K562 (cell line): ENCODE measurements at regions not wholly inside any gene's neighbourhood (a gene's known extent, or its start where the extent isn't known, plus 50 kb on each side); places are given as distances from the start of the nearest gene placed in this dataset.

ENCODE experiments used
- CHD4 ChIP-seq: fragments of 200-600 bp; sonication (generic); IDR thresholded peaks from 3 replicates; pipeline ENCODE4 v1.6.1; 2012; ENCODE audit warnings: low read depth, mild to moderate bottlenecking, mixed read lengths, low read length, inconsistent platforms; ENCODE audit not compliant: insufficient read depth, insufficient replicate concordance, poor library complexity, severe bottlenecking
- CTBP1 ChIP-seq: fragments of 450-650 bp; IDR thresholded peaks from 2 replicates; pipeline ENCODE4 v1.6.1; 2016; ENCODE audit warnings: borderline replicate concordance
- EP400 ChIP-seq: fragments of 450-650 bp; IDR thresholded peaks from 2 replicates; pipeline ENCODE4 v1.6.1; 2017; ENCODE audit warnings: antibody characterized with exemption, mild to moderate bottlenecking, moderate library complexity
- ESRRB ChIP-seq: fragments of 250-450 bp; sonication (Bioruptor Pico); IDR thresholded peaks from 2 replicates; pipeline ENCODE4 v1.5.0; 2020; ENCODE audit warnings: mild to moderate bottlenecking, moderate library complexity, borderline replicate concordance
- GTF2F1 ChIP-seq: IDR thresholded peaks from 2 replicates; pipeline ENCODE4 v1.6.1; 2011; ENCODE audit warnings: low read depth, low read length, improper control_type of control experiment
- HDAC6 ChIP-seq: IDR thresholded peaks from 2 replicates; pipeline ENCODE4 v1.6.1; 2012; ENCODE audit warnings: low read depth, mild to moderate bottlenecking, control low read depth, inconsistent platforms, low read length, moderate library complexity
- MCM3 ChIP-seq: fragments of 450-650 bp; IDR thresholded peaks from 2 replicates; pipeline ENCODE4 v1.6.1; 2016
- NEUROD1 ChIP-seq: fragments of 150-350 bp; IDR thresholded peaks from 2 replicates; pipeline ENCODE4 v1.6.1; 2014; ENCODE audit warnings: borderline replicate concordance, low read length, low read depth; ENCODE audit not compliant: partially characterized antibody
- NFIC ChIP-seq: fragments of 450-650 bp; IDR thresholded peaks from 2 replicates; pipeline ENCODE4 v1.6.1; 2017; ENCODE audit warnings: mild to moderate bottlenecking, inconsistent platforms
- NR1H2 ChIP-seq: sonication (generic); formaldehyde crosslinking; IDR thresholded peaks from 2 replicates; pipeline ENCODE4 v1.4.0; 2020; ENCODE audit warnings: mild to moderate bottlenecking, missing genetic modification reagents
- OTX1 ChIP-seq: fragments of 450-650 bp; formaldehyde crosslinking; IDR thresholded peaks from 2 replicates; pipeline ENCODE4 v1.4.0; 2022; ENCODE audit warnings: mild to moderate bottlenecking
- SAP30 ChIP-seq: fragments of 200-600 bp; sonication (generic); IDR thresholded peaks from 2 replicates; pipeline ENCODE4 v1.6.1; 2012; ENCODE audit warnings: borderline replicate concordance, low read depth, mild to moderate bottlenecking, moderate library complexity, low read length, control low read depth, inconsistent platforms; ENCODE audit not compliant: insufficient read depth, poor library complexity, severe bottlenecking
- TAF9B ChIP-seq: fragments of 450-650 bp; IDR thresholded peaks from 2 replicates; pipeline ENCODE4 v1.6.1; 2018; ENCODE audit warnings: mild to moderate bottlenecking; ENCODE audit not compliant: partially characterized antibody
- TCF7L2 ChIP-seq: fragments of 150-350 bp; IDR thresholded peaks from 2 replicates; pipeline ENCODE4 v1.6.1; 2016; ENCODE audit warnings: low read depth, mild to moderate bottlenecking, low read length, moderate library complexity
- TCFL5 ChIP-seq: fragments of 250-450 bp; sonication (Bioruptor Pico); conservative IDR thresholded peaks from 2 replicates; pipeline ENCODE4 v1.6.1; 2021; ENCODE audit warnings: mild to moderate bottlenecking, moderate library complexity, matching md5 sums
- ZKSCAN1 ChIP-seq: fragments of 150-350 bp; IDR thresholded peaks from 2 replicates; pipeline ENCODE4 v1.6.1; 2016; ENCODE audit warnings: low read depth, low read length
- ZNF589 ChIP-seq: fragments of 200-800 bp; sonication (Bioruptor generic); IDR thresholded peaks from 2 replicates; pipeline ENCODE4 v1.6.1; 2016; ENCODE audit warnings: low read depth, missing genetic modification characterization, missing compliant biosample characterization
- ZNF780A ChIP-seq: fragments of 250-450 bp; sonication (Bioruptor Pico); IDR thresholded peaks from 2 replicates; pipeline ENCODE4 v1.5.0; 2021; ENCODE audit warnings: mild to moderate bottlenecking
- TF ChIP-seq, protein P1 (sequence below): sonication (generic); IDR thresholded peaks from 2 replicates; pipeline ENCODE4 v1.6.1; 2016
- TF ChIP-seq, protein P2 (sequence below), 2 experiments: fragments of 450-650 bp in 1 of 2; sonication (generic) in 1 of 2; formaldehyde crosslinking in 1 of 2; IDR thresholded peaks in 1 of 2; conservative IDR thresholded peaks in 1 of 2; 2 replicates each; pipeline versions ENCODE4 v1.6.1 to v1.8.1; 2016 to 2023; ENCODE audit warnings: mild to moderate bottlenecking in 2 of 2, moderate library complexity in 2 of 2, inconsistent platforms in 1 of 2, missing genetic modification reagents in 1 of 2
- TF ChIP-seq, protein P3 (sequence below): sonication (generic); formaldehyde crosslinking; IDR thresholded peaks from 2 replicates; pipeline ENCODE4 v1.8.1; 2023; ENCODE audit warnings: mild to moderate bottlenecking, missing genetic modification reagents
- TF ChIP-seq, protein P4 (sequence below): fragments of 200-800 bp; sonication (Bioruptor generic); IDR thresholded peaks from 2 replicates; pipeline ENCODE4 v1.6.1; 2017; ENCODE audit warnings: missing genetic modification characterization, missing compliant biosample characterization

DNA sequence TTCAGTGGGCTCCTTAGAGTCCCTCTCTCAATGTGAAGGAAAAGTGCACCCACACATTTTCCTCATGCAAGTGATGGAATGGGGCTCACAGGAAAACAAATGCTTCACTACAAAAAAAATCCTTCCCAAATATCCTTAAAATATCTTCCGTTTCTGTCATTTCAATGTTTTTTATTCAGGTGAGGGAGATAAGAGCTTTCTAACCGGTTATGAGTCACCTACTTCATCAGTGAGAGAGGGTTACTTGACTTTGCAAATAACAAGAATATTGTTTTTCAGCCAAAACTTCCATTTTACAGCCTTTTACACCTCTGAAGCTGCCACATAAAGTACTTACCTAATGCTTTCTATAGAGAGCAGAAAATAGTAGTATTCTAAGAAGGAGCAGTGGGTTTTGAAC, 98.3 kb upstream of the CD55 start (continued):
- no peak for TF ChIP-seq GTF2F1
- no peak for TF ChIP-seq NEUROD1
- TF ChIP-seq HDAC6 = no peak
- TF ChIP-seq TCF7L2 = no peak
- TF ChIP-seq, protein P1, sequence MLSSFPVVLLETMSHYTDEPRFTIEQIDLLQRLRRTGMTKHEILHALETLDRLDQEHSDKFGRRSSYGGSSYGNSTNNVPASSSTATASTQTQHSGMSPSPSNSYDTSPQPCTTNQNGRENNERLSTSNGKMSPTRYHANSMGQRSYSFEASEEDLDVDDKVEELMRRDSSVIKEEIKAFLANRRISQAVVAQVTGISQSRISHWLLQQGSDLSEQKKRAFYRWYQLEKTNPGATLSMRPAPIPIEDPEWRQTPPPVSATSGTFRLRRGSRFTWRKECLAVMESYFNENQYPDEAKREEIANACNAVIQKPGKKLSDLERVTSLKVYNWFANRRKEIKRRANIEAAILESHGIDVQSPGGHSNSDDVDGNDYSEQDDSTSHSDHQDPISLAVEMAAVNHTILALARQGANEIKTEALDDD = peak; percentile 40; the same call in 1 of the 2 replicates
- no peak for TF ChIP-seq ZNF780A (CRISPR knock-in tag)
- TF ChIP-seq ZKSCAN1 = no peak
- no peak for TF ChIP-seq TAF9B
- TF ChIP-seq ESRRB (CRISPR knock-in tag) = no peak
- no peak for TF ChIP-seq CHD4
- TF ChIP-seq MCM3 = no peak
- no peak for TF ChIP-seq ZNF589
- TF ChIP-seq, protein P2, sequence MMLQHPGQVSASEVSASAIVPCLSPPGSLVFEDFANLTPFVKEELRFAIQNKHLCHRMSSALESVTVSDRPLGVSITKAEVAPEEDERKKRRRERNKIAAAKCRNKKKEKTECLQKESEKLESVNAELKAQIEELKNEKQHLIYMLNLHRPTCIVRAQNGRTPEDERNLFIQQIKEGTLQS (IDR thresholded peaks at IDR 0.05) = peak; percentile 83
- TF ChIP-seq, protein P2 (CRISPR knock-in tag; conservative IDR thresholded peaks at IDR 0.05) = no peak
- TF ChIP-seq CTBP1 = peak; percentile 39; the same call in 1 of the 2 replicates
- TF ChIP-seq, protein P3, sequence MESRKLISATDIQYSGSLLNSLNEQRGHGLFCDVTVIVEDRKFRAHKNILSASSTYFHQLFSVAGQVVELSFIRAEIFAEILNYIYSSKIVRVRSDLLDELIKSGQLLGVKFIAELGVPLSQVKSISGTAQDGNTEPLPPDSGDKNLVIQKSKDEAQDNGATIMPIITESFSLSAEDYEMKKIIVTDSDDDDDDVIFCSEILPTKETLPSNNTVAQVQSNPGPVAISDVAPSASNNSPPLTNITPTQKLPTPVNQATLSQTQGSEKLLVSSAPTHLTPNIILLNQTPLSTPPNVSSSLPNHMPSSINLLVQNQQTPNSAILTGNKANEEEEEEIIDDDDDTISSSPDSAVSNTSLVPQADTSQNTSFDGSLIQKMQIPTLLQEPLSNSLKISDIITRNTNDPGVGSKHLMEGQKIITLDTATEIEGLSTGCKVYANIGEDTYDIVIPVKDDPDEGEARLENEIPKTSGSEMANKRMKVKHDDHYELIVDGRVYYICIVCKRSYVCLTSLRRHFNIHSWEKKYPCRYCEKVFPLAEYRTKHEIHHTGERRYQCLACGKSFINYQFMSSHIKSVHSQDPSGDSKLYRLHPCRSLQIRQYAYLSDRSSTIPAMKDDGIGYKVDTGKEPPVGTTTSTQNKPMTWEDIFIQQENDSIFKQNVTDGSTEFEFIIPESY = no peak
- TF ChIP-seq NR1H2 (CRISPR knock-in tag) = no peak
- no peak for TF ChIP-seq SAP30
- TF ChIP-seq OTX1 = no peak
- no peak for TF ChIP-seq EP400
- TF ChIP-seq TCFL5 (CRISPR knock-in tag) = no peak
- TF ChIP-seq NFIC = no peak
- TF ChIP-seq, protein P4, sequence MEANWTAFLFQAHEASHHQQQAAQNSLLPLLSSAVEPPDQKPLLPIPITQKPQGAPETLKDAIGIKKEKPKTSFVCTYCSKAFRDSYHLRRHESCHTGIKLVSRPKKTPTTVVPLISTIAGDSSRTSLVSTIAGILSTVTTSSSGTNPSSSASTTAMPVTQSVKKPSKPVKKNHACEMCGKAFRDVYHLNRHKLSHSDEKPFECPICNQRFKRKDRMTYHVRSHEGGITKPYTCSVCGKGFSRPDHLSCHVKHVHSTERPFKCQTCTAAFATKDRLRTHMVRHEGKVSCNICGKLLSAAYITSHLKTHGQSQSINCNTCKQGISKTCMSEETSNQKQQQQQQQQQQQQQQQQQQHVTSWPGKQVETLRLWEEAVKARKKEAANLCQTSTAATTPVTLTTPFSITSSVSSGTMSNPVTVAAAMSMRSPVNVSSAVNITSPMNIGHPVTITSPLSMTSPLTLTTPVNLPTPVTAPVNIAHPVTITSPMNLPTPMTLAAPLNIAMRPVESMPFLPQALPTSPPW (CRISPR knock-in tag) = no peak
